ENCODE measurements at regions not wholly inside any gene's neighbourhood (a gene's known extent, or its start where the extent isn't known, plus 50 kb on each side); places are given as distances from the start of the nearest gene placed in this dataset.

DNA sequence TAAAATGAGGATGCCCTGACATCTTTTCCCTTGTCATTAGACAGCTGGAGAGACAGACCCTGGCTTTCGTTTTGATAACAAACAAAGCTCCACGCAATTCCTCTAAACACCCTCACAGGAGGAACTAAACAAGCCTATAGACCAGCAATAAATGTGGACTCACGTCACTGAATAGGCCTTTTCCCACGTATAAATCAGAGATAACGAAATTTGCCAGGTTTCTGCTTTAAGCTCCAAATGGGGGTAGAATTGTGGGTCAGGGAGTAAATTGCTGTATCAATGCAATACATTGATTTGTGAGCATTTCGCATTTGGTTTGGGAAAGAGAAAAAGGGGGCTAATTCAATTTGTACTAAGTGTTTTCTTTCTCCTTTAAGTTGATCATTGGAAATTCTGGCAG lies 256.0 kb downstream of the PMP22 start:
- Histone ChIP-seq H3K4me2 (replicated peaks; ENCODE audit: extremely low read depth, low read length, poor library complexity, severe bottlenecking) (no peak overlapping the region), H3K4me1 (ENCODE audit: control insufficient read depth in 1 of 2, insufficient read depth in 2 of 2, low read length in 2 of 2) (no peaks in the 10 kb centered on the region), H3K4me3 (replicated peaks in 1 of 3; ENCODE audit: low read depth in 2 of 3, low read length in 3 of 3) (no peak overlapping the region), H3K79me2 (ENCODE audit: insufficient read depth, low read length) (no peaks in the 10 kb centered on the region), H3K9me3 (replicated peaks in 1 of 2; ENCODE audit: control insufficient read depth in 1 of 2, insufficient read depth in 1 of 2, low read length in 2 of 2) (no peaks in the 10 kb centered on the region), H3K36me3 (replicated peaks in 1 of 2; ENCODE audit: control insufficient read depth in 1 of 2, insufficient read depth in 2 of 2, low read length in 2 of 2) (no peaks in the 10 kb centered on the region), H3K27ac (ENCODE audit: low read depth in 1 of 2, low read length in 2 of 2) (no peak overlapping the region), H3K9ac (ENCODE audit: insufficient read depth, low read length, poor library complexity, severe bottlenecking) (no peak overlapping the region), H3K27me3 (ENCODE audit: control insufficient read depth in 2 of 2, insufficient read depth in 2 of 2, low read length in 2 of 2) (no peaks in the 10 kb centered on the region), H4K20me1 (ENCODE audit: insufficient read depth, low read length) (no peaks in the 10 kb centered on the region), H2AFZ (ENCODE audit: insufficient read depth, low read depth, low read length, poor library complexity, severe bottlenecking) (no peak overlapping the region)
- no peak for DNase-seq
- Mint-ChIP-seq H3K4me1 (no peaks in the 10 kb centered on the region), H3K27me3 (ENCODE audit: low read depth in 3 of 3) (peaks cover 1 to 4% (median 3%) of the 10 kb centered on the region in 3 donors), H3K27ac (no peak overlapping the region), H3K4me3 (no peak overlapping the region), H3K9me3 (peaks cover 0 to 11% (median 4%) of the 10 kb centered on the region in 7 donors), H3K36me3 (no peaks in the 10 kb centered on the region)
- intact Hi-C loops (cut with micrococcal nuclease), result no loop called here
- TF ChIP-seq, protein P1, sequence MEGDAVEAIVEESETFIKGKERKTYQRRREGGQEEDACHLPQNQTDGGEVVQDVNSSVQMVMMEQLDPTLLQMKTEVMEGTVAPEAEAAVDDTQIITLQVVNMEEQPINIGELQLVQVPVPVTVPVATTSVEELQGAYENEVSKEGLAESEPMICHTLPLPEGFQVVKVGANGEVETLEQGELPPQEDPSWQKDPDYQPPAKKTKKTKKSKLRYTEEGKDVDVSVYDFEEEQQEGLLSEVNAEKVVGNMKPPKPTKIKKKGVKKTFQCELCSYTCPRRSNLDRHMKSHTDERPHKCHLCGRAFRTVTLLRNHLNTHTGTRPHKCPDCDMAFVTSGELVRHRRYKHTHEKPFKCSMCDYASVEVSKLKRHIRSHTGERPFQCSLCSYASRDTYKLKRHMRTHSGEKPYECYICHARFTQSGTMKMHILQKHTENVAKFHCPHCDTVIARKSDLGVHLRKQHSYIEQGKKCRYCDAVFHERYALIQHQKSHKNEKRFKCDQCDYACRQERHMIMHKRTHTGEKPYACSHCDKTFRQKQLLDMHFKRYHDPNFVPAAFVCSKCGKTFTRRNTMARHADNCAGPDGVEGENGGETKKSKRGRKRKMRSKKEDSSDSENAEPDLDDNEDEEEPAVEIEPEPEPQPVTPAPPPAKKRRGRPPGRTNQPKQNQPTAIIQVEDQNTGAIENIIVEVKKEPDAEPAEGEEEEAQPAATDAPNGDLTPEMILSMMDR (IDR thresholded peaks at IDR 0.05), result no peak
- 58% methylated on average over 3 of the region's 6 CpGs for WGBS (ENCODE audit: insufficient coverage)

DNA sequence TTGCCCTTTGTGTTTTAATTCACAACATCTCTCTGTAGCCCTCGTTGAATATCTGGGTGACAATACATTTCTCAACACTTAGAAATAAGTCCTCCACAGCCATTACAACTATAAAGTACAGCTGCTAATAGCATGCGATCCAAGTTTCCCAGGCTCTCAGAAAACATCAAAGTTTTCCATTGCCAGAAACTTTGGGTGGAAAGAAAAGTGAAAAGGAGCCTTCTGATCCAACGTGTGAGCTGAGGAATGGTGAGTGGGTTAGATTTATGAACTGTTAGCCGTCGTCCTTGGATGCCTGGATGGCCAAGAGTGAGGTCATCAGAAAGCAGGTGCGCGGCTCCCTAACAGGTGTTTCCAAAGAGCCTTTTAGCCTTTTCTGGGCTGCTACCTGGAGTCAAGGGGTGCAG lies 258.0 kb downstream of the PMP22 start:
- Mint-ChIP-seq H3K27me3 (ENCODE audit: low read depth in 3 of 3) (peaks cover 0 to 4% (median 3%) of the 10 kb centered on the region in 3 donors), H3K36me3 (no peaks in the 10 kb centered on the region), H3K9me3 (peaks cover 0 to 8% (median 4%) of the 10 kb centered on the region in 7 donors), H3K27ac (no peak overlapping the region), H3K4me3 (no peak overlapping the region), H3K4me1 (no peaks in the 10 kb centered on the region)
- no peak for DNase-seq
- TF ChIP-seq, protein P1 (IDR thresholded peaks at IDR 0.05), result no peak
- H4K20me1 ChIP-seq (ENCODE audit: insufficient read depth, low read length), result no peaks in the 10 kb centered on the region
- no peaks in the 10 kb centered on the region for H3K36me3 ChIP-seq (replicated peaks in 1 of 2; ENCODE audit: control insufficient read depth in 1 of 2, insufficient read depth in 2 of 2, low read length in 2 of 2)
- no peaks in the 10 kb centered on the region for H3K4me1 ChIP-seq (ENCODE audit: control insufficient read depth in 1 of 2, insufficient read depth in 2 of 2, low read length in 2 of 2)
- no peaks in the 10 kb centered on the region for H3K27me3 ChIP-seq (ENCODE audit: control insufficient read depth in 2 of 2, insufficient read depth in 2 of 2, low read length in 2 of 2)
- no peak overlapping the region for H3K9ac ChIP-seq (ENCODE audit: insufficient read depth, low read length, poor library complexity, severe bottlenecking)
- no peaks in the 10 kb centered on the region for H3K9me3 ChIP-seq (replicated peaks in 1 of 2; ENCODE audit: control insufficient read depth in 1 of 2, insufficient read depth in 1 of 2, low read length in 2 of 2)
- H3K4me3 ChIP-seq (replicated peaks in 1 of 3; ENCODE audit: low read depth in 2 of 3, low read length in 3 of 3), result no peak overlapping the region
- intact Hi-C loops (cut with micrococcal nuclease), result no loop called here
- H3K27ac ChIP-seq (ENCODE audit: low read depth in 1 of 2, low read length in 2 of 2), result no peak overlapping the region
- 84% methylated on average over 5 of the region's 7 CpGs for WGBS (ENCODE audit: insufficient coverage)
- H3K4me2 ChIP-seq (replicated peaks; ENCODE audit: extremely low read depth, low read length, poor library complexity, severe bottlenecking), result no peak overlapping the region
- no peak overlapping the region for H2AFZ ChIP-seq (ENCODE audit: insufficient read depth, low read depth, low read length, poor library complexity, severe bottlenecking)
- no peaks in the 10 kb centered on the region for H3K79me2 ChIP-seq (ENCODE audit: insufficient read depth, low read length)
